Head of caudate nucleus (tissue), 42 donors: ENCODE measurements at regions not wholly inside any gene's neighbourhood (a gene's known extent, or its start where the extent isn't known, plus 50 kb on each side); places are given as distances from the start of the nearest gene placed in this dataset.

Source experiments
- DNase-seq, 42 donors: peaks; one replicate each; pipeline versions ENCODE4 v3.0.0 to v3.0.0-alpha.2; 2020 to 2021; ENCODE audit warnings: mixed read lengths in 7 of 42
- intact Hi-C: fragments of 100-400 bp; cut with DNase I; formaldehyde crosslinking; loops from one replicate; pipeline ENCODE4 v1.15.0; 2022

GRCh38 chr3:134080761-134081160 lies 51.0 kb upstream of the SLCO2A1 start:
- DNase-seq = peak in 2 of 42 donors; percentile 3 to 5
- intact Hi-C loops = no loop called here

DNA sequence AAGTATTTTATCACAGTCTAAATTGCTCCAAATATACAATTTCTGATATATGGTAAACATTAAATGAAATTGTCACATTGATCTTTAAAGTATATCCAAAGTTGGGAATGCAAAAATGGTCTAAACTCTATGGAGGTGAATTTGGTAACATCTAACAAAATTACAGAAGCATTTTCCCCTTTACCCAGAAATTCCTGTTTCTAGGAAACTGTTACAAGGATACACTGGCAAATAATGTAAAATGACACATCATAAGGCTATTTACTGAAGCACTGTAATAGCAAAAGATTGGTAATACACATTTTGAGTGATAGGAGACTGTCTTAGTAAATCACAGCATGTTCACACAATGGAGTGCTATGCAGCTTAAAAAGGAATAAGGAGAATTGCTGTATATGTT lies 50.0 kb upstream of the SLCO2A1 start:
- DNase-seq = no peak
- intact Hi-C loops = no loop called here
